Activated T-cell treated with anti-CD3 and anti-CD28 coated beads for 4 hours (primary cell): ENCODE measurements at regions not wholly inside any gene's neighbourhood (a gene's known extent, or its start where the extent isn't known, plus 50 kb on each side); places are given as distances from the start of the nearest gene placed in this dataset.

Source experiments
- DNase-seq: peaks from one replicate; pipeline ENCODE4 v3.0.0-alpha.2; 2020

DNA sequence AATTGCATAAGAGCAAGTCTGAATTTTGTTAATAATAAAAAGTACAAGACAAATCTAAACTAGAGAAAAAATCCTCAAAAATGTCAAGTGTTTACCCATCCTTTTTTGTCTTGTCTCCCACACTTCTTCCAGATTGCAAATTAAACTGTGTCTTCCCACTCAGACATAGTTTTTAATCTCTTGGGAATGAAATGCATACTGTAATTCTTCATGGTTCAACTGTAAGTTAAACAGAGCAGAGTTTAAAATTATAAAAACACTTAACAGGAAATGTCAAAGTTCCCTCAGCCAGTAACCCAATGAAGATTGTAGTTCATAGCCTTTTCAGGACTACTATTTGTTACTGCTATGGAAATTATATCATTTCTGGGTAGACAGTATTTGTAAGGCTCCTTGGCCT lies 171.8 kb downstream of the UBE2E3 start:
- no peak for DNase-seq

DNA sequence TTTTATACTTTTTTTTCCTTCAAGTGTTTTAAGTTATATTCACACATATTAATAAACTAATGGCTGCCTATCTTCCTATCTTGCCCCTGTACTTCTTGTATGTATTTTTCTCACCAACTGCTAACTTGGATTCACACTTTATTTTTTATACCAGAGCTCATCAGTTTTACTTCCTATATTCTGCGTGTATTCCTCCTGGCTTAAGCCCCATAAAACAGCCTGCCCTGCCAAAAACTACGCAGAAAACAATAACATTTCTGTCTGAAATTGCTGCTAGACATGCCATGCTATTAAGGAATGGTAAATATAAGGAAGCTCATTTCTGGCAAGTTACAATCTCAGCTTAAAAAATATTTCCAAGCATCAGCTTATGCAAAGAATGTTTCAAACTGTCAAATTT lies 172.3 kb downstream of the UBE2E3 start:
- no peak for DNase-seq

DNA sequence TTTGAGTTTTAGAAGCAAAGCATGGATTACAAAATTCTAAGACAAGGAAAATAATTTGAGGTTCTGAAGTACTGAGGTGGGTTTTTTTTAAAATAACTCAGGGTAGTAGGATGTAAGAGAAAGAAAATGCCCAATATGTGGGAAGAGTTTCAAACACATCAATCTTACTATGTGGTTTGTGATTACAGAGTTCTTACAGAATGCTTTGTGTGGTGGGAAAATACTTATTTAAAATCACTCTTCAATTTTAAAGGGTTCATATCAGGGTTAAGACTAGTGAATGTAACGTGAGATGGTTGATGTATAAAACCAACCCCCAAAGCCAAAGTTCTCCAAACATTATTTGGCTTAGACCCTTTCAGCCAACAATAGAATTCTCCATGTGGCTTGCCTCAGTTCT lies 173.5 kb downstream of the UBE2E3 start:
- DNase-seq = no peak

DNA sequence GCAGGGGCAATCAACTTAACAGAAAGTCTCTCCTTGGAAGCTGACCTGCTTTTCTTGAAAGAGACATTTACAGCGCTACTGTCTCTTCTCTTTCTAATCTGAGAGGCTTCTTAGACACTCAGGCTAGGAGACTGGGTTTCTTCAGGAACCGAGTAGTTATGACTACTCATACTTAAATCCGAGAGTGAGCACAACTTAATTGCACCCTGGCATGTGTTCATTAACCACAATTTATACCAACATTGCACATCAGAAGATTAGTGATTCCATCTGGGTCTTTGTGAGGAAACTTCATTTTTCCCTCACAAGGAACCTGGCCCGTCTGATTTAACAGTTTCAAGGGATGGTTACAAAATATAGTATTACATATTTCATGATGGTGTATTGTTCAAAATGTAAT lies 176.9 kb downstream of the UBE2E3 start:
- no peak for DNase-seq

DNA sequence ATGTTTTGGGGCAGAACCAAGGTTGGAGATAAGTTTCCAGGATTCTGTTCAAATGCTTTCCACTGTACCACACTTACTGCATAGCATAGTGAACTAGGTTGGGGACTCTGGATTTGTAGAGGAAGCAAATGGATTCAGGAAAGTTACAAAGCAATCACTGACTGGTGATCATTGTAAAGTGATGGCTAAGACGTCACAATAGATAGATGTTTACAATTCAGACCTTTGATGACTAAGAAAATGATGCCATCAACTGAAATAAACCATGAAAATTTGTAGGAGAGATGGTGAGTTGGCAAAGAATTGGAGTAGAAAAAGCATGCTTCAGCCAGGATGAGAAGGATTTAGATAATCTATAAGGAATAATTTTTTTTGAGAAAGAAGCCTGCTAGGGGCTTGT lies 178.0 kb downstream of the UBE2E3 start:
- no peak for DNase-seq

DNA sequence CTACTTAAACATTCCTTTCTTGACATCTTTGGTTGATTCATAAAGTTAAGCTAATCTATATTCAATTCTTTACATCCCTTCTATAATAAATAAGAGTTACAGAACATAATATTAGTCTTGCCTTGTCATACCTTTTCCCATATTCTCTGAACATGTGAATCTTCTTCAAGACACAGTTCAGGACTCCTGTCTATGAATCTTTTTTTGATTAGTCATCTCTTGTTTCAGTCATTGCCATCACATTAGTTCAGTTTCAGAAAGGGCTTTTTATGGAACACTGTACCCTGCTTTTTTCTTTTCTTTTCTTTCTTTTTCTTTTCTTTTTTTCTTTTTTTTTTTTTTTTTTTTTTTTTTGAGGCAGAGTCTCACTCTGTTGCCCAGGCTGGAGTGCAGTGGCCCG lies 181.2 kb downstream of the UBE2E3 start:
- no peak for DNase-seq

DNA sequence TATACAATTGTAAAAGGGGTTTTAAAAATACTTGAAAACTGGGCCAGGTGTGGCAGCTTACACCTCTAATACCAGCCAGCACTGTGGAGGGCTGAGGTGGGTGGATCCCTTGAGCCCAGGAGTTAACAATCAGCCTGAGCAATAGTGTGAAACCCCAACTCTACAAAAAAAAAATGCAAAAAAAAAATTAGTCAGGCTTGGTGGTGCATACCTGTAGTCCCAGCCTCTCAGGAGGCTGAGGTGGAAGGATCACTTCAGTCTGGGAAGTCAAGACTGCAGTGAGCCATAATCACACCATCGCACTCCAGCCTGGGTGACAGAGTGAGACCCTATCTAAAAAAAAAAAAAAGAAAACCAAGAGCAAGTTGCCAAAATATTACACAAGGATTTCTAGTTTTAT lies 182.7 kb downstream of the UBE2E3 start:
- no peak for DNase-seq

DNA sequence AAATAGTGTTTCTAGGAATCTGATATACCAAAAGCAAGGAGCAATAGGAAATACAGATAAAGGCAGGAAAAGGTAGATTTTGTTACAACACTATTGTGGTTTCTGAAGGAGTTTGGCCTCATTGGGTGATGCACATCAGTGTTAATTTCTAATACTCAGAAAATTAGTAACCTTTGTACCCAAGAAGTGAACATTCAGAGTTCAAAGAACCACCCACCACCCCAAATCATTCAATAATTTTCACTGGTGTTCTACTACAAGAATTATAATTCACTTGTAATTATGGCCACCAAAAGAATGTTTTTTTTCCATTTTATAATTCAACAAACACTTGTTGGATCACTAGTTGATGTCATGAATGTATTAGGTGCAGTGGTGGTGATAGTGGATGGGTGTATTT lies 183.3 kb downstream of the UBE2E3 start:
- no peak for DNase-seq

DNA sequence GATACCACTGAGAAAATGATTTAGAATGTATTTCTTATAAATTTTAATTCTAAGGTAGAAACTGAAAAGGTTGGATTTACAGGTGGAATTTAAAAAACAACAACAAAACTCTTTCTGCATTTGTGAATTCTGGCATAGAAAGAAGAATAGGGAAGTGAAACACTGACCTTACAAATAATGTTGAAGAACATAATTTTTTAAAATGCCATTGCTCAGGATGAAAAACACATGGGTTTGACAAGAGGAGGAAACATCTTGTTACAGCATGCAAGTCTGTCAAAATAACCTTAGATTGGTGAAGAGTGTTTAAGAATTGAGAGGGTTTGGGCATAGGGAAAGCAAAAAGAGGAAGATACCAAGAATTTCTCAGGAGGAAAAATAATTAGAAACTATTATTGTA lies 184.3 kb downstream of the UBE2E3 start:
- no peak for DNase-seq

DNA sequence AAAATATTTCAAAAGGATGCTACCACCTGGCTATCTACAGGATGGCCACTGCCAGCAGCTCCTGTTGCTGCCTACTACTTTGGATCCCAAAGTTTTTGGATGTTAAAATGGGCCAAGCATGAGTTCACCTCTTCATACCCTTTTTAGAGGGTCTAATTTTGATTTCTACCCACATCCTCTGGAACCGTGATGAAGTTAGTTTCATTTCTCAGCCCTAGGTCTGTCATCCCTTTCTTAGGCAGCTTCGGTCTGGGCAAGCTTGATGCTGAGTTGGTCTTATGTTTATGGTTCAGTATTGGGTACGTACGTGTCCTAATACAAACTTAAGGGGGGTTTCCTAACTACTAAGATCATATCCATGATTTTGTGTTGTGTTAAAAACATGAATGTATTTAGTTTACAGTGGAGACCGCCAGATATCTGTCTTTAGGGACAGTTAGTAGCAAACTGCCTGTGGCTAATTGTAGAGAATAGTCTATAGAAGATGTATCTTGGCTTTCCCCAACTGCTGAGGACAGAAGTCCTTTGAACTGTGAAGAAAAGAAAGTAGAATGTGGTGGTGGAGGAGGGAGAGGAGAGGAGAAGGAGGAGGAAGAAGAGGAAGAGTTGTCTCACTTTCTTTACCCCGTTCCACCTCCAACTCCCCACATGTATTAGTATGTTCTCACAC lies 184.9 kb downstream of the UBE2E3 start:
- DNase-seq = no peak

DNA sequence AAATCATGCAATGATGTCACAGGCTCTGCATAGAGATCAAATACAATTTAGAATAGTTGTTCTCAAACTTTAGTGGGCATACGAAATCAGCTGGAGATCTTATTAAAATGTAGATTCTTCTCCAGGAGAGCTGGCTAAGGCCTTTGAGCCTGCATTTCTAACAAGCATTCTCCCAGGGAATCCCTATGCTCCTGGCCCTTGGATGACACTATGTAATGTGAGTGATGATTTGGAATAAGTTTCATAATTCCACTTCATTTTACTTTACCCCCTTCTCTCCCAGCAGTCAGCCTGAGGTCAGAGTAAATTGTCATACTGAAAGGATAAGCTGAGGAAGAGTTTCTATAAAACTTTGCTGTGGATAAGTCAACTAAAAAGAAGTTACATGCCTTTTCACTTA lies 189.1 kb downstream of the UBE2E3 start:
- no peak for DNase-seq

DNA sequence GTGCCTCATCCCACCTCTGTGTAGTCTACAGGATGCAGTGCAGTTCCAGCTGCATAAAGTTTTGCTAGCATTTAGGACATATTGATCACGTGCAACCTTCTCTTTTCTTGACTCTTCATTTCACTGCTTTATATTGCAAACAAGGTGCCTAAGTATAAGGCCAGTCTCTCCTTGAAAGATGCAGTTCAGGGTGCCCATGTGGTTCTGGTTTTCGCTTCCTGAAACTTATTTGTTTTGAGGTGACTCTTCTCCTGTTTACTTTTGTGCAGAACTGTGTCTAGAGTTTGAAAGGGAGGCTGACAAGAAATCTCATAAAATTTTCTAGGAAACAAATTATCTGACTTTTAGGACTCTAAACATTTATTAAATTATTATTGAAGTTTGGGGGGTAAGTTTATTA lies 189.9 kb downstream of the UBE2E3 start:
- DNase-seq = no peak

DNA sequence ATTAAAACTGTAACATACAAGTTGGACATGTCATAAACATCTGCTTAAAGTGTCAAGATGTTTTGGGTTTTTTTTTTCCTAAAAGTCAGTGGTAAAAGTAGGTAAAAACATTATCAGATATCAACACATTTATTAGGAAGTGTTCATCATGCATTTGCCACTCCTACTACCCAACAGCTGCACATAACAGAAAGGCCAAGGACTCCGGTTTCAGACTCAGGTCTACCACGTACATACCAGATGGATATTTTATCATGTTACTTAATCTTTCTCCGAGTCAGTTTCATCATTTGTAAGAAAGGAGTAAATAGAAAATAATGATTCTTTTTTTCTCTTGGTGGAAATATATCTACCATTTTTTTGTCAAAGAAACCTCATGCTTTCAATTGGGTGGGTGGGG lies 192.3 kb downstream of the UBE2E3 start:
- DNase-seq = no peak

DNA sequence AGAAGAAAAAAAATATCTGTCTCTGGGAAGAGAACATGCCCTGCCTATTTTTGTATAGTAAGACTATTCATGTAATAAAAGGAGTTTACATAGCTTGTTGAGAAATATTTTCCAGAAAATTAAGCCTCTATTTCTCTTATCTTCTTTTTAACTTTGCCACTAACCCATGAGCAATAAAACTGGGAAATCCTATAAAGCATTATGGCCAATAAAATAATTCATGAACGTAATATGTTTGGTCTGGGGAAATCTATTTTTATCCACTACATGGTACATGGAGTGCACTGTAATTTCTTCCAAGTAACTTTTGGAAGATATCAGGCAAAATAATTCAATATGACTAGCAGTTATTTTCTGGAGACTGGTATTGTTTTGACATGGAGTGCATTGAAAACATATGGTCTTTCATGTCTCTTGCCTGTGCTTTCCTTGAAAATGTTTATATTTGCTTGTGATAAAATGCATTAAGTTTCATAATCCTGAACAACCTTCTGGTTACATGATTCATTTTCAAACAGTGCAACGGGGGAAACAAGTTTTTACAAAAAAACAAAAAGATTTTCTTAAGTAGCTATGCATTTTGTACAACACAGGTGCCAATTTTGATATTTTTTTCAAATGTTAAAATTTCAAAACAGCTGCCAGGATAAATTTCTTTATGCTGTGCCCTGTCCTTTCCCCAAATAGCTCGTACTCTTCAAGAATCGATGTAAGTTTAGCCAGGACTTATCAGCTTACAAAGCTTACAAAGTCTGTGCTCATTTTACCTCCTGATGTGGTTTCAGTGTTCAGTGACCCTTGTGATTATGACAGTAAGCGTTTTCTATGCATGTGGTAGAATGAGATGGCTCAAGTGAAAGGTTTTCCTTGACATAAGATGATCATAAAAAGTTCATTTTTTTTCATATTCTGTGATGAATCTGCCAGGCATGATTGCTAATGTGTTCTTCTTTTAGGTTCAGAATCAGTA lies 194.5 kb downstream of the UBE2E3 start:
- no peak for DNase-seq

DNA sequence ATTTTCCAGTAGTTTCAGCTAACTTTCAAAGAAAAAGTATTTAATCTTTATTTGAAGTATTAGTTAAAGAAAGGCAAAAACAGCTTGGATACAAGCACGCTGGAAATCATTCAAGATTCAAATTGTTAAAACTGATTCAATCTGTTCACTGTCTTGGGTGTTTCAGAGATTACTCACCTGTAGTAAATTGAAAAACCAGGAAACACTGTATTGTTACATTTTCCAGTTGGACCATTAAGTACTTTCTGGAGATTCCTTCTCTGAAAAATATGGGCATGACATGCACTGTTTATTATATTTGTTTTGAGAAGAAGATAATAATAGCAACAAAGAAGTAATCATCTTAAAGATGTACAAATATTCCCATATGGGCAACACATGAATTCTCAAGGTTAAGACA lies 196.1 kb downstream of the UBE2E3 start:
- no peak for DNase-seq

DNA sequence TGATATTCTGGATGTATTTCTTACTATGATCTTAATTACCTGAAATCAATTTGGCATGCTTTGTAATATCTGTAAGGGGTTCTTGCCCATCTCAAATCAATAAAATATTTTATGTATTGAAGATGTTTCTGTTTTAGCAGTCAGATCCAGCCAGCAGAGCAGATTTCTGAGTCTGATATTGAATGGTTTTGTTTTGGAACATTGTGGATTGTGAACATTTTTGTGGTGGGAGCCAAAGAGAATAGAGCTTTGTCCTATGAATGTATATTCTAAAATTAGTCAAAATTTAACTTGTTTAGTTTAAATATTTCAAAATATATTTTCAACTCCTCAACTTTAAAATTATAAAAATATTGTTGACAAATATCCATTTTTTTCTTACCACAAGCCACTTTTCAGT lies 197.0 kb downstream of the UBE2E3 start:
- no peak for DNase-seq

DNA sequence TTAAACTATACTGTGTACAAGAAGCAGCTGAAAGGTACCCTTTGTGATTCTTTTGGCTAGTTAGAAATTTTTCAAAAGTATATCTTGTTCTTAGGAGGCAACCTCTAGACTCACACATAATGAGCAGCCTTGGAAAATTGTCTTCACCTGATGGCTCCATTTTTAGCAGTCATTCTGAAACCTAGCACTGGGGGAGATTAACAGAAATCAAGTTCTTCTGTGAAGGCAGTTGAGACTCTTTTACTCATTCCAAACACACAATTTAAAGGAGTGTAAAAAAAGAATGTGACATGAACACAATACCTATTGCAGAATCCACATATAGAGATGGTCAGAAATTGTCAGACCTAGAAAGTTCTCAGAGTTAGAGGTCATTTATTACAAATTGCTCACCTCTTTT lies 197.7 kb downstream of the UBE2E3 start:
- no peak for DNase-seq

DNA sequence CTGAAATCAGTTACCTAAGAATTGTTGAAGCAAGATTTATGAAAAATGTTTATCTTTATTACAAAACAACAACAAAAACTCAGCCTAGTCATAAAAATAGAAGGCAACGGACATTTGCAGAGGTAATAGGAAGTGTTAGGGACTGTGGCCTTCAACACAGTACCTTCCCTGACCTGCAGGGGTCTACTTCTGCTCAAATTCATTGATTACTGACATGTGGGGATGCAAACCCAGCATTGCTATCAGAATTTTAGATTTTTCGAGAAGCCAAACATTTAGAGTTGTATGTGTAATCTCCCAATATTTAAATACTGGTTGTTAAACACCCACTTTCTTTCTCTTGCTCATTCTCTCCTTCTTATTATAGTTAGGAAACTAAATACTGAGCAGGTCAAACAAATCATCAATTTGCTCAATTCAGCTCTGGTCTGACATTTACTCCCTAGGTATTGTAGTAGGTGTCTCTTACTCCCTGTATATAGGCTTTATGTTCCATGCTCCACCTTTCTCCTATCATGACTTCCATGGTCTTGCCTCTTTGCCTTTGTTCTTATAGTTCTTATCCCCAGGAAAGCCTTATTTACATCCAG lies 198.5 kb downstream of the UBE2E3 start:
- DNase-seq = peak; percentile 30

DNA sequence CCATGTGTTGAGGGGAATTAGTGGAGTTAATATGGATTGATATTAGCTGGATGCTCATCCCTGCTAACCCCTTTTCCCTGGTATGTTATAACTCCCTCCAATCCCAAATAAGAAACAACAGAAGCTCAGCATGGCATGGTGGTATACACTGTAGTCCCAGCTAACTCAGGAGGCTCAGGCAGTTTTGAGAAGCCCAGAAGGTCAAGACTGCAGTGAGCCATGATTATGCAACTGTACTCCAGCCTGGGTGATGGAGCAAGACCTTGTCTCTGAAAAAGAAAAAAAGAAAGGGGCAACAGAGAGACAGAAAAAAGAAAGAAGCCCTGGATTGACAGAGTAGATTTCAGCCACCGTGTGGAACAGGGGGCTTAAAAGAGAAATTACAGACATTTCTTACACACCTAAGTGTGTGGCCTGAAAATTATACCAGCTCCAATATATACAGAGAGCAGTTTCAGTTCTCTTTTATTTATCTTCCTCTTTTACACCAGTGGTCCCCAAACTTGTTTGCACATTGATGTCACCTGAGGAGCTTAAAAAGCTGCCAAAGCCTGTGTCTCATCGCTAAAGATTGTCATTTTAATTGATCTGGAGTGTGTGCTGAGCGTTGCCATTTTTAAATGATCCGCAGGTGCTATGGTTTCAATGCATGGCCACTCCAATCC lies 203.6 kb downstream of the UBE2E3 start:
- no peak for DNase-seq

DNA sequence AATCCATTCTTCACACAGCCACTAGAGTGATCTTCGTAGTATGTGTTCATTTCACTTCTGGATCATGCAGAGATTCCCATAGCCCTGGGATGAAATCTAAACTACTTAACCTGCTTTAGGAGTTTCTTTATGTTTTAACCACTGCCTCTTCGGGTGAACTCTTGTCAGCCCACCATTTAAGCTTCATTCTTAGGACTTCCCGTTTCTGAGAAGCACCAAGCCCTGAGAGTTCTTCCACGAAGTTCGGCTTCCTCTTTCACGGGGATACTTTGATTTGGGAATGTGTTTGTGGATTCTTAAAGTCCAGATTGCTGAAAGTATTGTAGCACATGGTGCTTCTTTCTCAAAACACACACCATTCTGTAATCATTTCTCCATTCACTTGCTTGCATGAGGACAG lies 205.0 kb downstream of the UBE2E3 start:
- DNase-seq = no peak

DNA sequence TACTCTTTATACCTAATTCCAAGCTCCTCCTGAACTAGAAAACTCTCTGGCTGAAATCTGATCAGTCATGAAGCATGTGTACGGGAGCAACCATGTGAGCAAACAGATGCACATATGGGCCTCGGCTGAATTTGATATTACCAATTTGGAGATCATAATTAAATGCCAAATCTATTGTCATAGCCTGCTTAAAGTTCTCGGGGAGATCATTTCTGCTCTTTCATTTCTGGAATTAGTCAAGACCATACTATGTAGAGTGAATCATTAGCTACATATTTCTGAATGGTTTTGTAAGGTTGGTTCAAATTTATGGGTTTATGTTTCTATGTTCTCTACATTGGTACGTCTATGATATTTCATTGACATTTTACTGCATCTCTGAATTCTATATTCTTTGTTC lies 205.5 kb downstream of the UBE2E3 start:
- DNase-seq = no peak

DNA sequence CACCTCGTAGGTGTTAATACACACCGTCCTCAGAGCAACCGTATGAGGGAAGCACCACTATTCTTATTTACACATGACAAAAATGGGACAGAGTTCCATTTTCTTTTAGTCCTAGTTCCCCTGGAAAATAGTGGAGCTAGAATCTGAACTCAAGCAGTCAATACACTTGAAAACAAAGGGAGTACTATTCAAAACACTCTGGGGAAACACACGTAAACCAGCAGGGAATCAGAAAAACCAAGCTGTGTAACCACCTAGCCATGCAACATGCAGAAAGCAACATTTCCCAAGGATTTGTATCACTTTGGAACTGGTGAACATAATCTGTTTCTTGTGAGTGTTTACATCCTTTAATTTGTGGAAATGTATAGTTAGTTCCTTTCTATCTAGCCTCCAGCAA lies 208.2 kb downstream of the UBE2E3 start:
- no peak for DNase-seq

DNA sequence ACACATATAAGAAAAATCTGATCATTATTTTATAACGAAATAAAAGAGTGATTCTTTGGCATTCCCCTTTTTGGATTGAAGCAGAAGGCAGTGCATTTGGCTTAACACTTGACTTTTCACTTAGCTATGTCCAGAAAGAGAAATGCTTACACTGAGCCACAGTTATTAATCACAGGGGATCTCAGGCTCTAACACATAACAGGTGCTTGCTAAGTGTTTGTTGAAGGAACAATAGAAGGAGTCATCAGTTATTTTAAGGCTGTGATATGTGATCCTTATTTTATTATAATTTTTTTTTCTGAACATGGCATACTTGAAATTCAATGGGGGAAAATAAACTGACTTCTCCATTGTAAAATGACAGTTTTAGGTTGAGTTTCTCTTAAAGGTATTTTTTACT lies 209.5 kb downstream of the UBE2E3 start:
- DNase-seq = no peak

DNA sequence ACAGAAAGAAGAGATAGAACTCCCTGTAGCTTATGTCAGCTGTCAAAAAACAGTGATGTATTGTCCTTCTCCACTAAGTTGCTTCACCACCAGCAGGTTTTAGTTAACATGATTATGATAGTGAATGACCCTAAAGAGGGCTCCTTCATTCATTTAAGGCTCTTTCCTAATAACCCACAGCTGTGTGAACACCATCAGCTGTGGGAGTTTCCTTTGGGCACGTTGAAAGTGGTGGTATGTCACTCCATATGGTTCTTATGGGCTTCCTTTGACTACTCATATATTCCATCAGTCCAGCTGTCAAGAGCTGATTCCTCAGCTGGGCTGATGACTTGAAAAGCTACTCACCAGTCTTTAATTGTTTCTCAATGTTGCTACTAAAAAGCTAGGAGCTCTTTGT lies 210.3 kb downstream of the UBE2E3 start:
- DNase-seq = no peak
